ENCODE measurements at regions not wholly inside any gene's neighbourhood (a gene's known extent, or its start where the extent isn't known, plus 50 kb on each side); places are given as distances from the start of the nearest gene placed in this dataset.
A peak's percentile ranks its signal among the peaks of the same experiment; 100 is the strongest.
"Not testable (repeated sequence)": the region's sequence is repeated elsewhere in the genome, so short reads cannot be mapped to it uniquely, and the experiment has no call there.

DNA sequence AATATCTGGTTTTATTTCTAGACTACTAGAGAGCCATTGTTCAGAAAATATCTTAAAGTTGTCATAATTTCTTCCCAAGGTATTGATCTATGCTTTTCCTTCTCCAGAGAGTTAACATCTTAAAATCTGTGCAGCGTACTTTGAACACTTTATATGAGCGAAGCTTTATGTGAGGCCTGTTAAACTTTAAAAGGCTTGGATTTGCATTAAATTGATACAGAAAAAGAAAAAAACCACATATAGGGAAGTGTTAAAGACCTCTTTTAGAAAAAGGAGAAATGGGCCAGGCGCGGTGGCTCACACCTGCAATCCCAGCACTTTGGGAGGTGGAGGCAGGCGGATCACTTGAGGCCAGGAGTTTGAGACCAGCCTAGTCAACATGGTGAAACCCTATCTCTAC is 59.2 kb upstream of the MORC3 start:
- H3K27ac ChIP-seq, result peak overlapping the region; percentile 67
- TF ChIP-seq POLR2A (IDR thresholded peaks at IDR 0.05) (no peak), CTCF (IDR thresholded peaks at IDR 0.05) (no peak), POLR2AphosphoS5 (IDR thresholded peaks at IDR 0.05; ENCODE audit: insufficient read depth in 1 of 2, low read depth in 1 of 2) (no peak)
- no peak for DNase-seq (ENCODE audit: extremely low spot score in 2 of 2)
- H3K27me3 ChIP-seq, result no peaks in the 10 kb centered on the region
- H3K36me3 ChIP-seq, result peaks cover 0 to 5% of the 10 kb centered on the region in 2 donors
- H3K4me1 ChIP-seq, result peaks cover 4% of the 10 kb centered on the region
- intact Hi-C loops (cut with DNase I), result no loop called here
- H3K4me3 ChIP-seq, result peak overlapping the region; percentile 45 to 46
- no peaks in the 10 kb centered on the region for H3K9me3 ChIP-seq

- TF ChIP-seq POLR2AphosphoS5 (IDR thresholded peaks at IDR 0.05; ENCODE audit: insufficient read depth in 1 of 2, low read depth in 1 of 2), result no peak
- TF ChIP-seq CTCF (IDR thresholded peaks at IDR 0.05), result no peak
- no peak for TF ChIP-seq POLR2A (IDR thresholded peaks at IDR 0.05)
- no peak overlapping the region for H3K4me3 ChIP-seq
- H3K27me3 ChIP-seq, result no peaks in the 10 kb centered on the region
- no peaks in the 10 kb centered on the region for H3K9me3 ChIP-seq
- intact Hi-C loops (cut with DNase I), result no loop called here
- peaks cover 0 to 5% of the 10 kb centered on the region in 2 donors for H3K36me3 ChIP-seq
- H3K4me1 ChIP-seq, result peaks cover 4% of the 10 kb centered on the region
- no peak for DNase-seq (ENCODE audit: extremely low spot score in 2 of 2)
- no peak overlapping the region for H3K27ac ChIP-seq
Observed at GRCh38 chr21:36261459-36261858, 58.5 kb upstream of the MORC3 start.

- Histone ChIP-seq H3K27ac (no peak overlapping the region), H3K36me3 (peaks cover 0 to 5% of the 10 kb centered on the region in 2 donors), H3K4me3 (no peak overlapping the region), H3K27me3 (no peaks in the 10 kb centered on the region), H3K4me1 (peaks cover 4% of the 10 kb centered on the region), H3K9me3 (no peaks in the 10 kb centered on the region)
- TF ChIP-seq POLR2AphosphoS5 (IDR thresholded peaks at IDR 0.05; ENCODE audit: insufficient read depth in 1 of 2, low read depth in 1 of 2), result no peak
- no peak for TF ChIP-seq CTCF (IDR thresholded peaks at IDR 0.05)
- TF ChIP-seq POLR2A (IDR thresholded peaks at IDR 0.05), result no peak
- no peak for DNase-seq (ENCODE audit: extremely low spot score in 2 of 2)
- intact Hi-C loops (cut with DNase I), result no loop called here
Observed at GRCh38 chr21:36263797-36264196, 56.2 kb upstream of the MORC3 start.

- Histone ChIP-seq H3K36me3 (peaks cover 0 to 5% of the 10 kb centered on the region in 2 donors), H3K9me3 (no peaks in the 10 kb centered on the region), H3K4me3 (no peak overlapping the region), H3K4me1 (no peaks in the 10 kb centered on the region), H3K27ac (no peak overlapping the region), H3K27me3 (no peaks in the 10 kb centered on the region)
- no peak for DNase-seq (ENCODE audit: extremely low spot score in 2 of 2)
- TF ChIP-seq CTCF (IDR thresholded peaks at IDR 0.05), result no peak
- TF ChIP-seq POLR2AphosphoS5 (IDR thresholded peaks at IDR 0.05; ENCODE audit: insufficient read depth in 1 of 2, low read depth in 1 of 2), result no peak
- no peak for TF ChIP-seq POLR2A (IDR thresholded peaks at IDR 0.05)
- intact Hi-C loops (cut with DNase I), result no loop called here
Observed at GRCh38 chr21:36265431-36265830, 54.6 kb upstream of the MORC3 start.

DNA sequence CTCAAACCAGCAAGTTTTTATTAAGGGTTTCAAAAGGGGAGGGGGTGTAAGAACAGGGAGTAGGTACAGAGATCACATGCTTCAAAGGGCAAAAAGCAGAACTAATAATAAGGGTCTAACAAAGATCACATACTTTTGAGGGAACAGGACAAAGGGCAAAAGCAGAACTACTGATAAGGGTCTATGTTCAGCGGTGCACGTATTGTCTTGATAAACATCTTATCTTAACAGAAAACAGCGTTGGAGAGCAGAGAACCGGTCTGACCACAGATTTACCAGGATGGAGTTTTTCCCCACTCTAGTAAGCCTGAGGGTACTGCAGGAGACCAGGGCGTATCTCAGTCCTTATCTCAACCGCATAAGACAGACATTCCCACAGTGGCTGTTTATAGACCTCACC is 52.2 kb upstream of the MORC3 start:
- H3K27me3 ChIP-seq; H3K36me3 ChIP-seq; H3K4me3 ChIP-seq; intact Hi-C loops (cut with DNase I); H3K4me1 ChIP-seq; DNase-seq (ENCODE audit: extremely low spot score in 2 of 2); H3K9me3 ChIP-seq; H3K27ac ChIP-seq: not testable (repeated sequence)

GRCh38 chr21:36268264-36268663 is 51.7 kb upstream of the MORC3 start:
- H3K36me3 ChIP-seq; H3K27me3 ChIP-seq; H3K27ac ChIP-seq; H3K9me3 ChIP-seq; intact Hi-C loops (cut with DNase I); H3K4me3 ChIP-seq; DNase-seq (ENCODE audit: extremely low spot score in 2 of 2); H3K4me1 ChIP-seq: not testable (repeated sequence)
